ENCODE measurements at regions not wholly inside any gene's neighbourhood (a gene's known extent, or its start where the extent isn't known, plus 50 kb on each side); places are given as distances from the start of the nearest gene placed in this dataset.

DNA sequence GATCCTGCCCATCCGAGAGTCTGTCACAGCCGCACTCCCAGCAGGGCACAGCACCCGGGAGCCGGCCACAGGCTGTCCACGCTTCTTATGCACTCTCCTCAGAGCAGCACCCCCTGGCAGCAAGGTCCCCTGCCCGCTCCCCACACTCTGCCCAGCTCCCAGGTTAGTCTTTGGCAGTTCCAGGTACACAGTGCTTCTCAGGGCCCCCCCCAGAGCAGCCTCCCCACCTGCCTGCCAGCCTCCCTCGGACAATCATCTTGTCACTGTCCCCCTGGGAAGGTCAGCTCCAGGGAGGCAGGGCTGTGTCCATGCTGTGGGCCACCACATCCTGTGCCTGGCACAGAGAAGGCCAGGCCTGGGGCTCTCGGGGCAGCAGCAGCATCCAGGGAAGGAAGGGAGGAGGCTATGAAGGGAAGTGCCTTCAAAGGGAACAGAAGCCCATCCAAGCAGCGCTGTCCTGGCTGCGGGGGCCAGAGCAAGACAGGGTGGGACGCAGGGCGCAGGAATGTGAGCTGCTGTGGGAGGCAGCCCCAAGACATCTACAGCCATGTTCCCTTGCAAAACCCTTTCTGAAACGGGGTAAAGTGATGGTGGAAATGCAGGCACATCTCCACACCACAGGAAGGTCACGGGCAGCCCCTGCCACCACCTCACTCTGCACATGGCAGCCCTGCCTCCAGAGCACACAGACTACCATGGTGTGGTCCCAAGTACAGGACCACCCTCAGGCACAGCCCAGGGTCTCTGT lies 68.6 kb upstream of the ADAMTS2 start:
- TF ChIP-seq, protein P1, sequence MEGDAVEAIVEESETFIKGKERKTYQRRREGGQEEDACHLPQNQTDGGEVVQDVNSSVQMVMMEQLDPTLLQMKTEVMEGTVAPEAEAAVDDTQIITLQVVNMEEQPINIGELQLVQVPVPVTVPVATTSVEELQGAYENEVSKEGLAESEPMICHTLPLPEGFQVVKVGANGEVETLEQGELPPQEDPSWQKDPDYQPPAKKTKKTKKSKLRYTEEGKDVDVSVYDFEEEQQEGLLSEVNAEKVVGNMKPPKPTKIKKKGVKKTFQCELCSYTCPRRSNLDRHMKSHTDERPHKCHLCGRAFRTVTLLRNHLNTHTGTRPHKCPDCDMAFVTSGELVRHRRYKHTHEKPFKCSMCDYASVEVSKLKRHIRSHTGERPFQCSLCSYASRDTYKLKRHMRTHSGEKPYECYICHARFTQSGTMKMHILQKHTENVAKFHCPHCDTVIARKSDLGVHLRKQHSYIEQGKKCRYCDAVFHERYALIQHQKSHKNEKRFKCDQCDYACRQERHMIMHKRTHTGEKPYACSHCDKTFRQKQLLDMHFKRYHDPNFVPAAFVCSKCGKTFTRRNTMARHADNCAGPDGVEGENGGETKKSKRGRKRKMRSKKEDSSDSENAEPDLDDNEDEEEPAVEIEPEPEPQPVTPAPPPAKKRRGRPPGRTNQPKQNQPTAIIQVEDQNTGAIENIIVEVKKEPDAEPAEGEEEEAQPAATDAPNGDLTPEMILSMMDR (IDR thresholded peaks at IDR 0.05) = no peak
- no peak for TF ChIP-seq POLR2A (IDR thresholded peaks at IDR 0.05)
